ENCODE measurements at regions not wholly inside any gene's neighbourhood (a gene's known extent, or its start where the extent isn't known, plus 50 kb on each side); places are given as distances from the start of the nearest gene placed in this dataset.

- TF ChIP-seq CTCF (conservative IDR thresholded peaks at IDR 0.05 in 1 of 2, IDR thresholded peaks at IDR 0.05 in 1 of 2; ENCODE audit: low read depth in 1 of 2, low read length in 2 of 2), result no peak
- no peak for TF ChIP-seq EZH2 (IDR thresholded peaks at IDR 0.05; ENCODE audit: low read length, missing control alignments)
Observed at GRCh38 chr13:84466461-84466860, 584.2 kb upstream of the SLITRK1 start.
